ENCODE measurements at regions not wholly inside any gene's neighbourhood (a gene's known extent, or its start where the extent isn't known, plus 50 kb on each side); places are given as distances from the start of the nearest gene placed in this dataset.
A peak's percentile ranks its signal among the peaks of the same experiment; 100 is the strongest.

DNA sequence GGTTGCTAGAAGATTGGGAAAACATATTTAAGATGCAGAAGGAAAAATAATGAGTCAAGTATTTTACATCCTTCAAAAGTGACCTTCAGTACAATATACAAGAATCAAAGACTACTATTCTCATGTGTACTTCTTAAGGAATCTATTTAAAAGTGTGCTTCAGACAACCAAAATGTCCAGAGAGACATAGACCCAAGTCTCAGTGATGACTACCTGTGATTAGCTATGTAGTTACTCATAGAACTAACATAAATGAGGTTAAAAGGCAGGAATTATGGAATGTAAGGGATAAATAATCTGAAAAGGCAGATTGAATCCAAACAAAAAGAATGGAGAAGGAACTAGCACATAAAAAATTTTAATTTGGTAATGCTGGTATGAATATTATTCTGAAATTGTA lies 634.7 kb upstream of the FAM241A start:
- DNase-seq = peak; percentile 52

DNA sequence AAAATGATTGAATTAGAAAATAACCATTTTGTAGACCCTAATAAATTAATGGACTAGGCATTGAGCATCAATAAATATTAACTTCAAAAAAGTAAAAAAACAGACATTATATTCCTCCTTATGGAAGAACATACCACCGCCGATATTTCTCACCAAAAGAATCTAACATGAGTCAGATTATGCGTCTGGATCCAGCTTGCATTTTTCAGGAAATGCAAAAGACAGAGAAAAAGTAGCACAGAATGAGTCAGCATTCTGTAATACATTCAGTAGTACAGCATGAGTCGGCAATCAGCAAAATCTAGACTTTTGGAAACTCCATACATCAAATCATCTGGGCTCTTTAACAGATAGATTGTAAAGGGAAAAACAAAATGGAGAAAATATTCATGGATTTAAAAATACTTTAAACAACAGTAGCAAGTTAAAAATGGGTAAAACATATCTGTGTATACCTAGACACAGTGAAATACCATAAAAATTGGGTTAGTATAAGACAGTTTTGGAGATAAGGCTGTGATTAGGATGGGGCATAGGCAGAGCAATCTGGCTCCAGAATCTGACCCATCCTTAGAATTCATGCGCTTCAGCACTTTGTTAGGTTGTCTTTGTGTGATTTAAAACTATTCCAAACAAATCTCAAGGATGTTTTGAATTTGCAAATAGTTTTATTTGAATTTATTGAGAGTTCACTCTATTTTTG lies 633.0 kb upstream of the FAM241A start:
- DNase-seq = peak; percentile 83

GRCh38 chr4:111519683-111520082 lies 625.6 kb upstream of the FAM241A start:
- DNase-seq = no peak

DNA sequence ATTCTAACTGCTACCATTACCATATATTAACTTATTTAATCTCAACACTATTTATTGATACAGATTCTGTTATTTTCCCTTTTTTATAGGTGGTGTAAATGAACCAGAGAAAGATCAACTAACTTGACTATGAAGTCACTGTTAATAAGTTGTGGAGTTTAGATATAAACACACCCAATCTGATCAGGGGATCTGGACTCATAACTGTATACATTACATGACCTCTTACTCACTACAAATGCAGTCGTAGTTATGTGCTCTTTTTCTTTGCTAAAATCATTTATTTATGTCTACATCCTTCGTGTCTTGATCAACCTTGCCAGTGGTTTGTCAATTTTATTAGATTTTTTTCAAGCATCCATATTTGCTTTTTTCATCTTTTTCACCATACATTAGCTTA lies 614.8 kb upstream of the FAM241A start:
- no peak for DNase-seq

DNA sequence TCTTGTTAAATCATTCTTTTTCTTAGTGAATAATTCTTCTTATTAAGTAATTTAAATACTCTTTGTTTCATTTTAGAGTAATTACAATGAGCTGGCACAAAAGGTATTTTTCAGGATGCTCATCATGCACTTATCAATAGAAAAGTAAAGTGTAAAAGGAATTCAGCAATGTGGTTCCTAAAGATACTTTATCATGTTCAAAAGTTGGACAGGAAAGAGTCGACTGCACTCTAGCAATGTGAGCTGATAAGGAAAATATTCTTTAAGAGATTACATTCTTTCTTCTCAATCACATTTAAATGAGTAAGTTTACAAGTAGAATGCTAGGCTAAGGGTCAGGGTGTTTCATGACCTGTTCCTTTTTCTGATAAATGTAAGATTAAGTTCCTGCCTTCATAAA lies 609.5 kb upstream of the FAM241A start:
- no peak for DNase-seq

- no peak for DNase-seq
These were observed 608.1 kb upstream of the FAM241A start for GRCh38 chr4:111537165-111537564.

- peak; percentile 56 for DNase-seq
These were observed 607.4 kb upstream of the FAM241A start for GRCh38 chr4:111537871-111538270.

DNA sequence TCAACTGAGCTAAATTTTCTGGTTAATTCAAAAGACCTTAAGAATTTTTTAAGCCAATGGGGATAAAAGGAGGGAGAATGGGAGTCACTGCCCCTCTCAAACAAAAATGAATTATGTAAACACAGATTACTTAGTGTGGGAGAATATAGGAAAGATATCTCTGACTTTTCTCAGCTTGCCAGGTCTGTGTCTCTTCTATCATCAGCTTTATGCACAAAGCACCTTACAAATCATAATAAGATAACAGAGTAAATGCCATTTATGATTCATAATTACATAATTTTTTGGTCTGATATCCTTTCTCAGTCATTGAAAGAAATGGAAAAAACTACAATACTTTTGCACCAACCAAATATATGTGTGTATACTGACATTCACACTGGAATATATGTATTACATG lies 604.6 kb upstream of the FAM241A start:
- DNase-seq = no peak

DNA sequence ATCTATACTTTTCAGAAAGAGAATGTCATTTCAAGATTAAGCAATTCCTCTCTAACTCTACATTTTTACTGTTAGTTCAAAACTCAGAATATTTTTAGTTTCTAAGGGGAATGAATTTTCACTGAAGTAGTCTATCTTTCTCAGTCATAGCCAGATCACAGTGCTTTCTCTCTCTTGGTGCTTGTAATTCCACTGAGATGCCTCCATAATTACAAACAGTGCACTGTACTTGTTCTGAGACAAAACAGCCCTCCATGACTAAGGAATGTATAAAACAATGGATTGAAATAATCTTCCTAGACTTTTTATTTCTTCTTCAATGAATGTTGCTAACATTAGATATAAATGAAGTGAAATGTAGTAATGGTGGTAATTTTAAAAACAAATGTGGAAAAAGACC lies 603.2 kb upstream of the FAM241A start:
- DNase-seq = no peak

DNA sequence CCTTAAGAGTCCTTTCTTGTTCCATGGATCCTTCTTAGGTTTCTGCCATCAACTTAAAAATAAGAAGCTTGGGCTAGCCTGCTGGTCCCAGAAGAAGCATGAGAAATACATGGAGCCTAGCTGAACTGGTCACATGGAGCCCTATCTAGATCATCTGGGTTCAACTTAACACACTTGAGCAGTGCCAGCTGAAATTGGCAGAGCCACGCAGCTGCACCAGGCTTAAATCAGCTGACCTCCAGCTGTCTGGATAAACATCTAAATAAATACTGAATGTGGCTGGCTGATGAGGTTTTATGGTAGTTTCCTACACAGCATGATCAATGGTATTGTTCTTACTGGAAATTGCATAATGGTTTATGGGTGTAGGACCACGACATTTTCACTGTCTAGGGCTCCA lies 598.4 kb upstream of the FAM241A start:
- DNase-seq = no peak

- DNase-seq = peak; percentile 48
These were observed 589.0 kb upstream of the FAM241A start for GRCh38 chr4:111556141-111556781.

- DNase-seq = peak; percentile 27
These were observed 588.4 kb upstream of the FAM241A start for GRCh38 chr4:111556851-111557250.

DNA sequence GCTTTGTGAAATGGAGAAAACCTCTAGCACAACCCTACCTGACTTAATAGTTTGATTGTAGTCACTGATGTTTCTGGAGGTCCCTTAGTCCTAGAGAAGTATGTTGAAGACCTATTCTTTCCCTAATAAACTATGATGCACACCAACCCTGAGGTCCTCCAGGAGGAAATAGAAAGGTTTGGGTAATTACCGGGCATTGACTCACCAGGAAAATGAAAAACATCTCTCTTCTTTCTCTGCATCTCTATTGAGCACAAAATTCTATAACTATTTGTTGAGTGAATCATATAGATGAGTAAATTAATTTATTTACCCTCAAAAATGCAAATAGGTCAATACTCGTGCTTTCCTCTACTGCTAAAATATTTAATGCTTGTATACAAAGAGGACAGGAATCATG lies 582.4 kb upstream of the FAM241A start:
- DNase-seq = peak; percentile 79

DNA sequence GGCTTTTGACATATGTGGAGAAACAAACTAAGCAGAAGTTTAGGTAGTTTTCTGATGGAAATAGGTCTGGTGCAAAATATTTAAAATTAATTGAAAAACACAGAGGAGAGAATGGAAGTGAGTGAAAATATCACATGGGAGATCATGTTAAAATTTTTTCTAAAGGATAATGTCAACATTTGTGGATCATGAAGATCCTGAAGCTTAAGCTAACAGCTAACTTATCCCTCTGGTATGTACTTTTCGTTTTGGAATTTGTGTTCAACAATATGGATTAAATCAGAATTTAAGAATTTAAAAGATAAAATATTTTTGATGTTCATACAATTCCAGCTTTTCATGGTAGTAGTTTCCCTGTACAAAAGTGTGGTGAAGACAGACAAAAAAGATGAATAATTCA lies 572.8 kb upstream of the FAM241A start:
- no peak for DNase-seq

GRCh38 chr4:111573386-111573785 lies 571.9 kb upstream of the FAM241A start:
- no peak for DNase-seq

DNA sequence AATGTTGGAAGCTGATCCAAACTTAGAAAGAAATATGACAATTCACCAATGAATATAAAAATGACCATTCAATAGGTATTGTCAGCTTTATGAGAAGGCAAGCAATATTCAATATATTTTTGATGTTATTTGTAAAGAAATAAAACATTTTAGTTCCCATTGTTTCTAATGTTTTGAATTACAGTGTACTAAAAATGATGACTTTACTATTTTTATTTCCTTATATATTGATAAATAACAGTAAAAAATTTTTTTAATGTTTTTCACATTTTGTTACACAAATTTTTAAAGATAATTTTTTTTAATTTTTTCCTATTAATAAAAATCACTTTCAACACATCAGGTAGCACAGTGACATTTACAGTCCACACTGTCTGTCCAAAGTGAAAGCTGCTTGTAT lies 565.5 kb upstream of the FAM241A start:
- DNase-seq = no peak

- no peak for DNase-seq
These were observed 549.8 kb upstream of the FAM241A start for GRCh38 chr4:111595456-111595855.

GRCh38 chr4:111596491-111596890 lies 548.8 kb upstream of the FAM241A start:
- DNase-seq = no peak

DNA sequence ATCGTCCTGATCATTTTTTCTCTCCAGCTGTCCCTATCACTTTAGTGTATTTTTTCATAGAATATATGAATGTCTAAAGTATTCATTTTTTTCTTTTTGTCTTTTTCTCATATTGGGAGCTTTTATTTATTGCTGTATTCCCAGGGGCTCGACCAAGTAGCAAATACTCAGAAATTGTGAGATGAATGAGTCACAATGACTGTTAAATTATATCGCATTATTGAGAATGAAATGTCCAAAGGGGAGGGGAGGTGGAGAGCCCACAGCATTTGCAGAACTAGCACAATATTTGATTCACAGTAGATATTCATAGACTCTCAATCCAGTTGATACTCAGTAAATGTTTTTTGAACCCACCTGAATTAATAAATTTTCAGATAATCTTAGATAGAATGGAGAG lies 543.6 kb upstream of the FAM241A start:
- no peak for DNase-seq

DNA sequence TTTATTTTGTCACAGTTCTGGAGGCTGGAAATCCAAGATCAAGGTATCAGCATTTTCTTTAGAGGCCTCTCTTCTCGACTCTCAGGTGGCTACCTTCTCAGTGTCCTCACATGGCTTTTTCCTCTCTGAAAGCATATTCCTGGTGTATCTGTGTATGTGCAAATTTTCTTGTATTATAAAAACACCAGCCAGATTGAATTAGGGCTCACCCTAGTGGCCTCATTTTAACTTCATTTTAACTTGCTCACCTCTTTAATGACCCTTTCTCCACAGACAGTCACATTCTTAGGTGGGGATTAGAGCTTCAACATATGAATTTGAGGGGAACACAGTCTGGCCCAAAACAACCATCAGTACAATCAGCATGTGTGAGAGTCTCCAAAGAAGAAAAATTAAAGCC lies 542.4 kb upstream of the FAM241A start:
- DNase-seq = peak; percentile 28

- DNase-seq = no peak
These were observed 540.1 kb upstream of the FAM241A start for GRCh38 chr4:111605111-111605510.

- no peak for DNase-seq
These were observed 534.6 kb upstream of the FAM241A start for GRCh38 chr4:111610681-111611080.

DNA sequence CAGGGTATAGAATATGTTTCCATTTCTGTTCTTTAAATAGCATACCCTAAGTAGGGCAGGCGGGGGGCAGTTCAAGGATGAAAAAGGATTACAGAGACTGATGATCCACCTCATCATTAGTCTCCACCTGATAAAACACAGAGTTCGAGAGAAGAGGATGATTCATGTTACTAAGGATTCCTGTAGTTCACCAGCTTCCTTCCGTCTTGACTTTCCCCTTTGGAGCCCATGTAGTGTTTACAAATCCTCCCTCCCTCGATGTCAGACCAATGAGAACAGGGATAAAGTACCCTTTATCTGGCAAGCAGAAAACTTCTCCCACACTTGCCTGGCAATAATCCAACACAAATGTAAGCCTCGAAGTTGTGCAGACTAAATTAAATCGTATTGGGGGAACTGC lies 526.3 kb upstream of the FAM241A start:
- DNase-seq = no peak

GRCh38 chr4:111628437-111628836 lies 516.8 kb upstream of the FAM241A start:
- DNase-seq = no peak

- DNase-seq = peak; percentile 34
These were observed 514.5 kb upstream of the FAM241A start for GRCh38 chr4:111630705-111631104.
